H1 (cell line): ENCODE measurements at regions not wholly inside any gene's neighbourhood (a gene's known extent, or its start where the extent isn't known, plus 50 kb on each side); places are given as distances from the start of the nearest gene placed in this dataset.

ENCODE experiments used
- CTCF ChIA-PET: fragments of 300-600 bp; sonication (Branson Sonifier 250); formaldehyde crosslinking; loops from one replicate; lab custom pipeline; 2021; ENCODE audit not compliant: partially characterized antibody; lab: Charles Lee
- POLR2A ChIA-PET: fragments of 300-600 bp; sonication (Branson Sonifier 250); formaldehyde crosslinking; loops from one replicate; lab custom pipeline; 2021; ENCODE audit warnings: inconsistent platforms; ENCODE audit not compliant: partially characterized antibody; lab: Charles Lee
- DNase-seq, 2 experiments: peaks; one replicate each; pipeline versions ENCODE4 v3.0.0 to v3.0.0-alpha.2; 2010 to 2022; ENCODE audit warnings: low spot score in 2 of 2, low read depth in 1 of 2, mixed read lengths in 1 of 2
- FAIRE-seq: peaks from 2 replicates; lab custom pipeline; 2011; peaks lifted over from hg19 to GRCh38; lab: Jason Lieb, UNC
- H2AFZ ChIP-seq: 2 replicates; pipeline ENCODE4 v1.8.1; 2012; ENCODE audit warnings: low read length, inconsistent platforms
- H2AK5ac ChIP-seq: 2 replicates; pipeline ENCODE4 v1.6.1; 2013; ENCODE audit warnings: low read depth, low read length
- H2BK120ac ChIP-seq: replicated peaks from 2 replicates; pipeline ENCODE3; 2013; ENCODE audit warnings: low read depth, low read length, inconsistent platforms
- H2BK12ac ChIP-seq: 2 replicates; pipeline ENCODE4 v1.6.1; 2013; ENCODE audit warnings: low read depth, low read length
- H2BK15ac ChIP-seq: 2 replicates; pipeline ENCODE4 v1.6.1; 2013; ENCODE audit warnings: low read length
- H2BK20ac ChIP-seq: 2 replicates; pipeline ENCODE4 v1.6.1; 2013; ENCODE audit warnings: low read length
- H2BK5ac ChIP-seq: 2 replicates; pipeline ENCODE4 v1.6.1; 2013; ENCODE audit warnings: low read depth, low read length
- H3K14ac ChIP-seq: 2 replicates; pipeline ENCODE4 v1.6.1; 2013; ENCODE audit warnings: inconsistent platforms; ENCODE audit not compliant: insufficient read length
- H3K18ac ChIP-seq: 2 replicates; pipeline ENCODE4 v1.6.1; 2013; ENCODE audit warnings: low read length; ENCODE audit errors: extremely low read depth
- H3K23ac ChIP-seq: 2 replicates; pipeline ENCODE4 v1.6.1; 2013; ENCODE audit warnings: inconsistent platforms; ENCODE audit not compliant: insufficient read length
- H3K23me2 ChIP-seq: 2 replicates; pipeline ENCODE4 v1.6.1; 2013; ENCODE audit warnings: low read depth, low read length
- H3K27ac ChIP-seq: 2 replicates; pipeline ENCODE4 v1.6.1; 2011; ENCODE audit warnings: low read depth, low read length, inconsistent platforms
- H3K27me3 ChIP-seq, 4 experiments: replicated peaks in 1 of 4; 1 replicate in 1 of 4; 2 replicates in 3 of 4; pipeline versions ENCODE4 v1.6.1 to v1.8.1; 2011 to 2013; ENCODE audit warnings: low read length in 3 of 4, mild to moderate bottlenecking in 3 of 4, inconsistent platforms in 2 of 4, mixed read lengths in 2 of 4, moderate library complexity in 1 of 4; ENCODE audit not compliant: control insufficient read depth in 3 of 4, insufficient read depth in 3 of 4; ENCODE audit errors: extremely low read depth in 1 of 4
- H3K36me3 ChIP-seq, 4 experiments: 2 replicates each; pipeline versions ENCODE4 v1.6.1 to v1.8.1; 2011 to 2013; ENCODE audit warnings: mild to moderate bottlenecking in 4 of 4, low read length in 3 of 4, moderate library complexity in 2 of 4, control low read depth in 1 of 4, inconsistent platforms in 1 of 4; ENCODE audit not compliant: insufficient read depth in 4 of 4, control insufficient read depth in 2 of 4
- H3K4ac ChIP-seq: replicated peaks from 2 replicates; pipeline ENCODE3; 2013; ENCODE audit warnings: low read length, low read depth, mixed read lengths, inconsistent platforms; ENCODE audit not compliant: insufficient read length
- H3K4me1 ChIP-seq, 4 experiments: replicated peaks in 1 of 4; 1 replicate in 1 of 4; 2 replicates in 3 of 4; pipeline versions ENCODE4 v1.6.1 to v1.8.1; 2011 to 2013; ENCODE audit warnings: low read length in 3 of 4, inconsistent platforms in 2 of 4, mixed read lengths in 1 of 4; ENCODE audit not compliant: insufficient read depth in 4 of 4, control insufficient read depth in 3 of 4
- H3K4me2 ChIP-seq, 2 experiments: 2 replicates each; pipeline versions ENCODE4 v1.6.1 to v1.8.1; 2011 to 2013; ENCODE audit warnings: low read depth in 2 of 2, low read length in 2 of 2, control low read depth in 1 of 2, inconsistent platforms in 1 of 2, mild to moderate bottlenecking in 1 of 2; ENCODE audit not compliant: insufficient read depth in 1 of 2
- H3K4me3 ChIP-seq, 4 experiments: fragments of 200-600, 300-600 bp in 1 of 4; sonication (generic), shearing (Covaris generic), sonication (Bioruptor Twin) in 1 of 4; 2 replicates each; pipeline versions ENCODE4 v1.5.1 to v1.8.1; 2011 to 2016; ENCODE audit warnings: low read length in 4 of 4, low read depth in 3 of 4, control low read depth in 2 of 4, inconsistent platforms in 2 of 4, mild to moderate bottlenecking in 2 of 4, mixed read lengths in 1 of 4, moderate library complexity in 1 of 4; ENCODE audit not compliant: insufficient read depth in 2 of 4; ENCODE audit errors: extremely low read depth in 1 of 4
- H3K56ac ChIP-seq: replicated peaks from 2 replicates; pipeline ENCODE3; 2013; ENCODE audit warnings: low read depth, mild to moderate bottlenecking, mixed read lengths, low read length, inconsistent platforms; ENCODE audit not compliant: insufficient read length
- H3K79me1 ChIP-seq: 2 replicates; pipeline ENCODE4 v1.6.1; 2013; ENCODE audit warnings: low read depth, low read length, control low read depth
- H3K79me2 ChIP-seq, 2 experiments: 2 replicates each; pipeline versions ENCODE4 v1.6.1 to v1.8.1; 2012 to 2013; ENCODE audit warnings: low read length in 2 of 2, mild to moderate bottlenecking in 2 of 2, inconsistent platforms in 1 of 2; ENCODE audit not compliant: insufficient read depth in 2 of 2, control insufficient read depth in 1 of 2
- H3K9ac ChIP-seq, 4 experiments: replicated peaks in 1 of 4; 1 replicate in 1 of 4; 2 replicates in 3 of 4; pipeline versions ENCODE4 v1.6.1 to v1.8.1; 2011 to 2013; ENCODE audit warnings: low read depth in 3 of 4, low read length in 3 of 4, control low read depth in 2 of 4, mild to moderate bottlenecking in 2 of 4, moderate library complexity in 2 of 4, inconsistent platforms in 1 of 4; ENCODE audit errors: extremely low read depth in 1 of 4
- H3K9me3 ChIP-seq, 2 experiments: 2 replicates each; pipeline versions ENCODE4 v1.6.1 to v1.8.1; 2012 to 2013; ENCODE audit warnings: mild to moderate bottlenecking in 2 of 2, moderate library complexity in 2 of 2, control low read depth in 1 of 2, inconsistent platforms in 1 of 2, low read depth in 1 of 2, low read length in 1 of 2, mixed read lengths in 1 of 2; ENCODE audit not compliant: insufficient read depth in 2 of 2
- H4K20me1 ChIP-seq, 2 experiments: replicated peaks in 1 of 2; 2 replicates each; pipeline versions ENCODE3 to v1.8.1; 2011 to 2013; ENCODE audit warnings: inconsistent platforms in 2 of 2, low read length in 2 of 2, mild to moderate bottlenecking in 1 of 2; ENCODE audit not compliant: insufficient read depth in 2 of 2, control insufficient read depth in 1 of 2
- H4K5ac ChIP-seq: 2 replicates; pipeline ENCODE4 v1.6.1; 2013; ENCODE audit warnings: low read length, low read depth, mixed read lengths, inconsistent platforms; ENCODE audit not compliant: insufficient read length
- H4K8ac ChIP-seq: 2 replicates; pipeline ENCODE4 v1.8.0; 2013; ENCODE audit warnings: mild to moderate bottlenecking, moderate library complexity, low read length, inconsistent platforms; ENCODE audit not compliant: insufficient read depth; ENCODE audit errors: extremely low read depth
- H4K91ac ChIP-seq: replicated peaks from 2 replicates; pipeline ENCODE3; 2013; ENCODE audit warnings: low read length, mixed read lengths, inconsistent platforms; ENCODE audit not compliant: insufficient read length
- ATF3 ChIP-seq: IDR thresholded peaks from 2 replicates; pipeline ENCODE4 v1.6.1; 2011; ENCODE audit warnings: low read depth, mild to moderate bottlenecking, low read length; ENCODE audit not compliant: insufficient read depth
- BACH1 ChIP-seq: IDR thresholded peaks from 2 replicates; pipeline ENCODE4 v1.6.1; 2012; ENCODE audit warnings: low read length, improper control_type of control experiment
- CBX8 ChIP-seq: fragments of 300-800, 300-1000 bp; sonication (generic); IDR thresholded peaks from 2 replicates; pipeline ENCODE4 v1.7.1; 2016; ENCODE audit warnings: low read depth, low read length, borderline replicate concordance
- CEBPB ChIP-seq: IDR thresholded peaks from 2 replicates; pipeline ENCODE4 v1.6.1; 2012; ENCODE audit warnings: low read depth, low read length
- CHD1 ChIP-seq: IDR thresholded peaks from 2 replicates; pipeline ENCODE4 v1.6.1; 2012; ENCODE audit warnings: low read depth, low read length, improper control_type of control experiment
- CREB1 ChIP-seq: IDR thresholded peaks from 2 replicates; pipeline ENCODE4 v1.6.1; 2012; ENCODE audit warnings: inconsistent platforms
- CTBP2 ChIP-seq: IDR thresholded peaks from 2 replicates; pipeline ENCODE4 v1.7.0; 2011; ENCODE audit warnings: borderline replicate concordance, mild to moderate bottlenecking, moderate library complexity, mixed read lengths, low read length; ENCODE audit not compliant: insufficient read depth, insufficient read length
- EGR1 ChIP-seq: IDR thresholded peaks from 2 replicates; pipeline ENCODE4 v1.6.1; 2011; ENCODE audit warnings: low read depth, low read length, borderline replicate concordance
- GABPA ChIP-seq: IDR thresholded peaks from 2 replicates; pipeline ENCODE4 v1.6.1; 2011; ENCODE audit warnings: mild to moderate bottlenecking, low read length, moderate library complexity, borderline replicate concordance; ENCODE audit not compliant: insufficient read depth
- SIN3A ChIP-seq, 2 experiments: IDR thresholded peaks in 1 of 2; conservative IDR thresholded peaks in 1 of 2; 2 replicates each; pipeline ENCODE4 v1.6.1; 2011 to 2012; ENCODE audit warnings: low read length in 2 of 2, improper control_type of control experiment in 1 of 2, low read depth in 1 of 2, mild to moderate bottlenecking in 1 of 2
- SP4 ChIP-seq: IDR thresholded peaks from 2 replicates; pipeline ENCODE4 v1.6.1; 2012; ENCODE audit warnings: low read length, inconsistent platforms
- TBP ChIP-seq: IDR thresholded peaks from 2 replicates; pipeline ENCODE4 v1.6.1; 2011; ENCODE audit warnings: low read depth, low read length, improper control_type of control experiment
- WGBS, 2 experiments: shearing (Covaris generic) in 1 of 2; methylation state at CpG; one replicate each; pipeline versions ENCODE4 v1.1.6 to v1.1.7; 2013 to 2015; ENCODE audit warnings: low lambda C conversion rate in 2 of 2, mixed read lengths in 2 of 2, inconsistent platforms in 1 of 2, low coverage in 1 of 2, missing lambda C conversion rate in 1 of 2; ENCODE audit not compliant: insufficient replicate concordance in 2 of 2, insufficient coverage in 1 of 2, insufficient read length in 1 of 2; ENCODE audit errors: extremely low coverage in 1 of 2, missing lambda C conversion rate in 1 of 2; 5-methylcytosine and 5-hydroxymethylcytosine counted together

GRCh38 chr4:79107014-79107413 lies 167.8 kb upstream of the PAQR3 start:
- Histone ChIP-seq H3K23ac (no peak overlapping the region), H4K8ac (no peak overlapping the region), H3K27me3 (no peaks in the 10 kb centered on the region), H3K9ac (no peak overlapping the region), H2BK5ac (no peak overlapping the region), H2BK15ac (no peak overlapping the region), H3K9me3 (no peaks in the 10 kb centered on the region), H2BK12ac (no peak overlapping the region), H3K4me2 (no peak overlapping the region), H3K36me3 (no peaks in the 10 kb centered on the region), H3K79me1 (no peaks in the 10 kb centered on the region), H3K27ac (no peak overlapping the region), H2BK20ac (no peak overlapping the region), H3K23me2 (no peaks in the 10 kb centered on the region), H3K4me3 (no peak overlapping the region), H2AK5ac (no peak overlapping the region), H4K91ac (no peak overlapping the region), H3K56ac (no peak overlapping the region), H2AFZ (no peak overlapping the region), H4K20me1 (no peaks in the 10 kb centered on the region), H3K14ac (no peak overlapping the region), H3K79me2 (no peaks in the 10 kb centered on the region), H3K4ac (no peak overlapping the region), H4K5ac (no peak overlapping the region), H3K4me1 (no peaks in the 10 kb centered on the region), H3K18ac (no peak overlapping the region), H2BK120ac (no peak overlapping the region)
- FAIRE-seq = no peak
- ChIA-PET CTCF (no interaction called here), POLR2A (no interaction called here)
- TF ChIP-seq CREB1 = no peak
- no peak for TF ChIP-seq EGR1
- no peak for TF ChIP-seq CHD1
- no peak for TF ChIP-seq ATF3
- TF ChIP-seq BACH1 = no peak
- TF ChIP-seq TBP = no peak
- TF ChIP-seq CEBPB = no peak
- no peak for TF ChIP-seq GABPA
- TF ChIP-seq CBX8 = no peak
- no peak for TF ChIP-seq CTBP2
- TF ChIP-seq SP4 = no peak
- no peak for TF ChIP-seq SIN3A (conservative IDR thresholded peaks at IDR 0.05 in 1 of 2, IDR thresholded peaks at IDR 0.05 in 1 of 2; ENCODE audit: low read depth in 1 of 2, low read length in 2 of 2)
- 91% methylated on average over 1 of the region's 1 CpG; no CpG with 5 or more reads in 1 of the 2 experiments for WGBS, 2 experiments
- no peak for DNase-seq
